T47D (cell line): ENCODE measurements at regions not wholly inside any gene's neighbourhood (a gene's known extent, or its start where the extent isn't known, plus 50 kb on each side); places are given as distances from the start of the nearest gene placed in this dataset.
"Not testable (repeated sequence)": the region's sequence is repeated elsewhere in the genome, so short reads cannot be mapped to it uniquely, and the experiment has no call there.

ENCODE experiments used
- DNase-seq, 2 experiments: peaks; one replicate each; pipeline versions ENCODE4 v3.0.0 to v3.0.0-alpha.2; 2011 to 2012; ENCODE audit warnings: low read depth in 1 of 2, low spot score in 1 of 2
- JUND ChIP-seq: IDR thresholded peaks from 2 replicates; pipeline ENCODE4 v1.6.1; 2012; ENCODE audit warnings: low read depth
- in situ Hi-C: cut with HindIII; loops from 2 replicates; pipeline ENCODE4 v1.10.0; 2016; ENCODE audit warnings: low sequenced_read_pairs, low pct_unique_long_range_greater_than_20kb

DNA sequence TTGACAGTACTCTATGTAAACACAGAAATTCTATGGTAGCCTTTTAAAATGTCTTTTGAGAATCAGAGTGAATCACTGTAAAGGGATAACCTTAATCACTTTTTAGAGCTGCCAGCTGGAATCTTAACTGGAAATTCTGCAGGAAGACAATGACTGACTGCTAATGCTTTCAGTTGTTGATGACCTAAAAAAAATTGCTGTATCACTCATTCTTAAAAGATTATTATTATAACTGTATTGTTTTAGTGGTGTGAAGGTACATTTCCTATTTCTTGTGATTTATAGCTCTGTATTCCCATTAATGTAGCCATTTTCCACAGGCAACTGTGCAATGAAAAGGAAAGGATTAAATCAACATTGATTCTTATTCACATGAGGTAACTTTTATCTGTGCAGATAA is 260.5 kb downstream of the CALCRL start:
- DNase-seq = no peak
- in situ Hi-C loops = no loop called here
- no peak for TF ChIP-seq JUND

DNA sequence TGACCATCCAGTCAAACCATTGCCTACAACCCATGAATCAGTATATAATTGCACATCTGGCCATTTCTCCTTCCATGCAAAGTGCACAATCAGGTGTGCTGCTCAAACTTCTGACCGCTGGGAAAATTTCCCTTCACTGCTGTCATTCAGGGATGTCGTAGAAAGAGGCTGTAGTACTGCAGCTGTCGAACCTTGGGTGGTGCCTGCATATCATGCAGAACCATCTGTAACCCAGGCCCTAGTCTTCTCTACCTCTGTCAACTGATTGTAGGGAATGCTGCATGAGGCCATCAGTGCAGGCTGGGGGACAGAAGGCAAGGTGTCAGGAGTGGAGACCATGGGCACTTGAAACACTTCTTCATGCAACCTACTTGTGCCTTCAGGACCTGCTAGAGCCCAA is 267.5 kb downstream of the CALCRL start:
- TF ChIP-seq JUND = no peak
- no peak for DNase-seq
- in situ Hi-C loops = no loop called here

DNA sequence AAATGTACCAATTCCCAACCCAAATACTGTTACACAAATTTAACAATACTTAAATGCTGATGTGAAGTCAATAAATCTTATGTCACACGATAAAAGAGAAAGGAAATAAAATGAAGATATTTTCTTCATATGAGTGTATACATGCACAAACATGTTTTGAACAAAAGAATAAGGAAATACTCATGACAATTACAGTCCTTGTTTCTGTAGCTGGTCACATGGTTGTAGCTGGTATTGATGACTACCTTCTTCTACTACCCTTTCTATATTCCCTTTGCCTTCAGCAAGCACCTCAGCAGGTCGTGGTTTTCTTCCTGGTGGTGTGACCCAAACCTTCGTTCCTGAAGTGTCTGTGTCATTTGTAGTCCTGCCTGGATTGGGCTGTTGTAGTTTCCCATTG is 269.2 kb downstream of the CALCRL start:
- DNase-seq, in situ Hi-C loops: not testable (repeated sequence)

DNA sequence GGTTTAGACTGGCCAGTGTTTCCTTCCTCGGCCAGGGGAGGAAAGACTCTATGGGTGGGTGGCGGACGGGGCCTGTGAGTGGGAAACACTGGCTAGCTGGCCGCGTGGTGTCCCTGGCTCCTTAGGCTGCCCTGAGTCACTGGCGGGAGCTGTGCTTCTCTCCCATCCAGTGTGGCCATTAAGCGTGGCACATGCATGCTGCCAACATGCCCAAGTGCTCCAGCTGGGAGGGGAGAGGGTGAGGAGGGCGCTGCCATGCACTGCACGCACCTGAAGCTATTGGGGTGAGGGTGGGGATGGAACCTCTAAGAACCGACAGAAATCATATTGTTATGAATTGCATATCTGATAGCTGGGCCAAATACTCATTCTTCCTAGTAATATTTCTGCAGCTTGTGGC is 270.8 kb downstream of the CALCRL start:
- TF ChIP-seq JUND = no peak
- in situ Hi-C loops = no loop called here
- DNase-seq = no peak

DNA sequence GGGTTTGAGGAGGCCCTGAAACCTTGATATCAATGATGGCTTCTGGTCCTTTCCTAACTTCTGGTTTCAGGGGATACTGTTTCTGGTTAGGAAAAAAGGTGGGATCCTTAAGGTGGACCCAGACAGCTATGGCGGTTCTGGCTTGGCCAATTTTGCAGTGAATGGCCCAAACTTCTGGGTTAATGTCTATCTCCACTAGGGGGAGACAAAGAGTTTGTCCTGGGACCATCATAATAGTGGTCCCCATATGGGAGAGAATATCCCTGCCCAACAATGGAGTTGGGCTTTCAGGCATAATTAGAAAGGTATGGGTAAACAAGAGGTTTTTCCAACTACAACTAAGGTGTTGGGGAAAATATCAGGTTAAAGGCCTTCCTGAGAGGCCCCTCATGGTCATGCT is 273.5 kb downstream of the CALCRL start:
- TF ChIP-seq JUND = no peak
- DNase-seq = no peak
- in situ Hi-C loops = no loop called here

DNA sequence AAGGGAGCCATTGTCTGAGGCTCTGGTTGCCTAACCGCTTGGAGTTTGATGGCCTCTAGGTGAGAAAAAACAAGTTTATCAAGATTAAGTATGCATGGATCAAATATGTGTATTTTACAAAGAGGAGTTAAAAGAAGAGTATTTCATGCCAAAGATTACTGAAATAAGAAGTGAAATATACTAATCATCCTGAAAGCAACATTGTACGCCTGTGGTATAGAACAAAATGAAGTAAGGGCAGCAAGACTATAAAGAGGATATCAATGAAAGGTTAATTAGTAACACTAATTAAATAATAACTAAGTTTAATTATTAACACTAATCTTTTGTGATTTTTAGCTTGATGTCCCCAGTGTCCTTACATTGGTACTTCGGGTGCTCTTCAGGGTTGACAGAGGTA is 276.7 kb downstream of the CALCRL start:
- no peak for TF ChIP-seq JUND
- no peak for DNase-seq
- in situ Hi-C loops = no loop called here

DNA sequence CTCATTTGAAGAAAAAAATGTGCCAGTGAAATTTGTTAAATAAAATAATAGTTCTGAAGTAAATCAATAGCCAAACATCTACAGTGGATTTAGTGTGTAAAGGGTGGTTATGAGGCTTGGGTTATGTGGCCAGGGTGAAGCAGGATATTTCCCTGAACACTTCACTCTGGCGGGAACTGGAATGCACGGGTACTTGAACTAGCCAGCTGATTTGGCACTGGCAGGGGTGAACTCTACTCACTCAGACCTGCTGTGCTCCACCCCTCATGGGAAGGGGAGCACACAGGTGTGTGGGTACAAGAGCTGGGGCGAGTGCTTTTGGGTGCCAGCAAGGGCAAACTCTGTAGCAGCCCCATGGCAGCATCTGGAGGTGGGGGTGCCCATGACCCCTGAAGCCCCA is 278.2 kb downstream of the CALCRL start:
- no peak for DNase-seq
- no peak for TF ChIP-seq JUND
- in situ Hi-C loops = no loop called here

DNA sequence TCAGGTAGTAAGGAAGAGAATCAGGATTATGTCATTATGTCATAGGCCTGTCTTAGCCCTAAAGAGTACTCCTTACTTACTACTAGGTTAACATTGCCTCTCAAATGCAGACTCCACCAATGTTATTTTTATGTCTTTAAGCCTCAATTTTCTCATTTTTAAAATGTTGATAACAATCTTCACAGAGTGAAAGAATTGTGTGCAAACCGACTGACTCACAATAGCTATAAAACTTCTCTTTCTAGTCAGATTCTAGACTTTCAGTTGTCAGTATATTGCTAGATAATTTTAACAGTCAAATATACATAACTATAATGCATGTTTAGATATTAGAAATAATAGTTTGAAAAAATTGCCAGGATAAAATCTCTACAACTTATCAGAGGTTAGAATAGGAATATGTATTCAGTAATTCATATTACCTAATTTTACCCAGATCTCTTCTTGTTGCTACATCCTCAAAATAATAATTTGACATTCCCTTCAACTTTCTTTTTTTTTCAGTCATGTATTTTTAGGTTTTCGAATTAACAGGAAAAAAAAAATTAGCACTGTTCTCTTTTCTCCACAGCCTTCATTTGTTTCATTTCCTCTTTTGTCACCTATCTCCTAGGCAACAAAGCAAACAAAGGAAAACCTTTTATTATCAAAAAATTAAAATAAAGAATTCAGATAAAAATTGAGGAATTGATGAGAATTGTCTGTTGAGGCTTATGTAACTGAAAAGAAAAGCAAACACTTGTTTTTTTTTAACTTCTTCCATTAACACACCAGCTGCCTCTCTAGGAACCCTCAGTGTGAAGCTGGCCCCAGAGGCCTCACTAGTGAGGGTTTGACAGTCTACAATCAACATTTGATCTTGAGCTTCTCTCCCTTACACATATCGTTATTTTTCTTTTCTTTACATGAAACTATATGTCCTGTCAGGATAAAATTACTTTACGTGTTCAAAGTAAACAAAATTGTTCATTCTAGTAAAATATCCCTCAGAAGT is 279.0 kb downstream of the CALCRL start:
- in situ Hi-C loops = no loop called here
- no peak for DNase-seq
- TF ChIP-seq JUND = no peak

DNA sequence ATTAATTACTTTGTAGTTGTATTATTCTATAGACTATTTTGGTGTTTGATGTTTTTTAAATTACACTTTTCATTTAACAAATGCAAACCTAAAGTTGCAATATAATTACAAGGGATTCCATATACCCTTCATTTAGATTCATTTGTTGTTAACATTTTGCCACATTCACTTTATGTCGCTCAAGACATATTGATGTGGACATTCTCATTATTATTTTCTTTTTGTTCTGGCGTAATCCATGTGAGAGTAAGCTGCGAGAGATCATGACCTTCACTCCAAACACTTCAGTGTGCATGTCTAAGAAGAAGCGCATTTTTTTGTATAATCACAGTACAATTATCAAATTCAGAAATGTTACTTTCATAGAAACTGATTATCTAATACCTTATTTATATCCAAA is 280.6 kb downstream of the CALCRL start:
- DNase-seq = no peak

DNA sequence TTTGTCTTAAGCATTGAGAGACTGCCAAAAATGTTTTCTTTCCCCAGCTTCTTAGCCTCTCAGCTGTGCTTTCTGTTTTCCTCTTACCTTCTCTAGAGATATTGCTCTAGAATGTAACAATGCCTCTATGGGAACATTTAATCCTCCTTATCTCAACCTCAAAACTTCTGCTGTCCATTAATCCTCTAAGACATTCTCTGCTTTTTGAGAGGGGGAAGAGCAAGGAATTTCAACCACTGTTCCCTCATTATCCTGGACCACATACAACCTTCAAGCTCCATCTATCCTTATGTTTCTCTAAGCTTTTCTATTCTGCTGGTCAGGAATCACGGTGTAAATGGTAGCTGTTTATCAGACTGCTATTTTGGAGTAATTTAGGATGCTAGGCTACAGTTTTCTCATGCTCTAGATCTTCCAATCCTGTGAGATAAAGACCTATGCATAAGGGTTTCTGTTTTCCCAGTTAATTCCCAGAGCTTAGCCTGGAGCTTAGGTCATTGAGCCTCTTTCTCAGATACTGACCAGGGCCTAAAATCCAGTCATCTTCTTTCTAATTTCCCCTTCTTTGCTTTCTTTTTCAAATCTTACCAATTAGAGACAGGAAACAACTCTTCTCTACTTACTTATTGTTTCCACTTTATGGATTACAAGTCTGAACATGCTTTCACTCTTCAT is 282.0 kb downstream of the CALCRL start:
- no peak for DNase-seq
- in situ Hi-C loops = no loop called here

More for the DNA sequence above, 280.6 kb downstream of the CALCRL start:
- no peak for TF ChIP-seq JUND
- in situ Hi-C loops = no loop called here

DNA sequence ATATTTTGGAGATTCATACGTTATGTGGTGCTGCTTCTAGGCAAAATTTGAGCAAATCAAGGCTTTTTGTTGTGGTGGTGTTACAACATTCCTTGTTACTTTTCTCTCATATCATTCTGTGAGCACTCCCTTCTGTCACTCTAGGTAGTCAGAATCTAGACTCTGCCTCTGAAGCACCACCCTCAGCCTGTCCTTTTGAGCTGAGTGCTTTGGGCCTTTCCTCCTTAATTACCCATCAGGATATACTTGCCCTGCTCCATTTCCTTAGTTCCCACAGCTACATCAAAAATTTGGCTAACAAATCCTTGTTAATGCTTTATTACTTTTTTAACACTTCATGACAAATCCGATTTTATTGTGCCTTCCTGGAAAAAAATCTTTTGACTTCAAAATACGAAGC is 289.6 kb downstream of the CALCRL start:
- no peak for DNase-seq
- TF ChIP-seq JUND = no peak
- in situ Hi-C loops = no loop called here

More for the DNA sequence above, 282.0 kb downstream of the CALCRL start:
- no peak for TF ChIP-seq JUND

DNA sequence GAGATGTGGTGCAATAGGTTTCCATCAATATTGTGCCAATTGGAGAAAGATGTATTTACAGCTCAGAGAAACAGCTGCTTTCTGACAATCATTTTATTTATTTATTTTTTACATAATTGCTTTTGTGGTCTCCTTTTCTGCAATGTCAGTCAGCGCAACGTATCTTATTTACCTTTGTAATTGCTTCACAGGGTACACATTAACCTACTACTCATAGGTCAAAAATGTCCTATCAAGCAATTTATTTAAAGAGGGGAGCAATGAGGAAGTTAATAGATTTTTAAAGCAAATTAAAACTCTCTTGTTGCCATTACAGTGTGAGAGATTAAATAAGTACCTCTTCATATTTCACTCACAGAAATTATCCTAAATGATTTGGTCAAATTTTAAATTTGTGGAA is 291.0 kb downstream of the CALCRL start:
- in situ Hi-C loops = no loop called here

DNA sequence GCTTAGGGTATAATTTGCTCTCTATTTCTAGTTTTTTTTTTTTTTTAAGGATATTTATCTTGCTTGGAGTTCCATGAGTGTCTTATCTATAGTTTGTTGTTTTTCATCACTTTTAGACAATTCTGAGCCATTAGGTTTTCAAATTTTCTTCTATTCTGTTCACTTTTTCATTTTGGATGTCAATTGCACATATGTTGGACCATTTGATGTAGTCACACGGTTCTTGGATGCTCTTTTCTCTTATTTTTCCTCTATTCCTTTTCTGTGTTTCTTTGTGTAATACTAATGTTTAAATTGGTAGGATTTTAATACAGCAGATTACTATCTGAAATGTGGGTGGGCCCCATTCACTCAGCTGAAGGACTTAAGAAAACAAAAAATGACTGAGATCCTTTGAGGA is 292.6 kb downstream of the CALCRL start:
- TF ChIP-seq JUND = no peak
- in situ Hi-C loops = no loop called here
- no peak for DNase-seq

More for the DNA sequence above, 291.0 kb downstream of the CALCRL start:
- no peak for DNase-seq
- TF ChIP-seq JUND = no peak
